ENCODE measurements at regions not wholly inside any gene's neighbourhood (a gene's known extent, or its start where the extent isn't known, plus 50 kb on each side); places are given as distances from the start of the nearest gene placed in this dataset.

GRCh38 chr5:44942524-44943001 lies 133.8 kb downstream of the MRPS30 start:
- H3K36me3 ChIP-seq (ENCODE audit: control insufficient read depth, insufficient read depth, low read length), result no peaks in the 10 kb centered on the region
- no peak for DNase-seq (ENCODE audit: low read depth)
- no peak overlapping the region for H3K4me3 ChIP-seq (ENCODE audit: low read depth, low read length)
- H3K27me3 ChIP-seq (ENCODE audit: control insufficient read depth, insufficient read depth, low read length), result no peaks in the 10 kb centered on the region
- TF ChIP-seq CTCF (IDR thresholded peaks at IDR 0.05; ENCODE audit: insufficient read depth, low read length, poor library complexity, severe bottlenecking), result no peak

GRCh38 chr5:44943647-44944046 lies 134.9 kb downstream of the MRPS30 start:
- no peak for TF ChIP-seq CTCF (IDR thresholded peaks at IDR 0.05; ENCODE audit: insufficient read depth, low read length, poor library complexity, severe bottlenecking)
- H3K27me3 ChIP-seq (ENCODE audit: control insufficient read depth, insufficient read depth, low read length), result no peaks in the 10 kb centered on the region
- no peak for DNase-seq (ENCODE audit: low read depth)
- no peak overlapping the region for H3K4me3 ChIP-seq (ENCODE audit: low read depth, low read length)
- H3K36me3 ChIP-seq (ENCODE audit: control insufficient read depth, insufficient read depth, low read length), result no peaks in the 10 kb centered on the region

GRCh38 chr5:44945743-44946142 lies 137.0 kb downstream of the MRPS30 start:
- Histone ChIP-seq H3K27me3 (ENCODE audit: control insufficient read depth, insufficient read depth, low read length) (no peaks in the 10 kb centered on the region), H3K4me3 (ENCODE audit: low read depth, low read length) (no peak overlapping the region), H3K36me3 (ENCODE audit: control insufficient read depth, insufficient read depth, low read length) (no peaks in the 10 kb centered on the region)
- no peak for TF ChIP-seq CTCF (IDR thresholded peaks at IDR 0.05; ENCODE audit: insufficient read depth, low read length, poor library complexity, severe bottlenecking)
- DNase-seq (ENCODE audit: low read depth), result no peak

- Histone ChIP-seq H3K36me3 (ENCODE audit: control insufficient read depth, insufficient read depth, low read length) (no peaks in the 10 kb centered on the region), H3K4me3 (ENCODE audit: low read depth, low read length) (no peak overlapping the region), H3K27me3 (ENCODE audit: control insufficient read depth, insufficient read depth, low read length) (no peaks in the 10 kb centered on the region)
- DNase-seq (ENCODE audit: low read depth), result no peak
- TF ChIP-seq CTCF (IDR thresholded peaks at IDR 0.05; ENCODE audit: insufficient read depth, low read length, poor library complexity, severe bottlenecking), result no peak
These were observed 140.9 kb downstream of the MRPS30 start for GRCh38 chr5:44949687-44950086.

- no peaks in the 10 kb centered on the region for H3K27me3 ChIP-seq (ENCODE audit: control insufficient read depth, insufficient read depth, low read length)
These were observed 142.6 kb downstream of the MRPS30 start for GRCh38 chr5:44951371-44951770.

More at GRCh38 chr5:44951371-44951770, 142.6 kb downstream of the MRPS30 start:
- no peaks in the 10 kb centered on the region for H3K36me3 ChIP-seq (ENCODE audit: control insufficient read depth, insufficient read depth, low read length)
- no peak overlapping the region for H3K4me3 ChIP-seq (ENCODE audit: low read depth, low read length)
- no peak for TF ChIP-seq CTCF (IDR thresholded peaks at IDR 0.05; ENCODE audit: insufficient read depth, low read length, poor library complexity, severe bottlenecking)
- no peak for DNase-seq (ENCODE audit: low read depth)
